ENCODE measurements at regions not wholly inside any gene's neighbourhood (a gene's known extent, or its start where the extent isn't known, plus 50 kb on each side); places are given as distances from the start of the nearest gene placed in this dataset.

GRCh38 chr2:12010779-12011178 lies 264.3 kb downstream of the LPIN1 start:
- TF ChIP-seq CTCF (IDR thresholded peaks at IDR 0.05) = no peak
- no peak for TF ChIP-seq POLR2A (IDR thresholded peaks at IDR 0.05)
